Activated T-cell treated with anti-CD3 and anti-CD28 coated beads, Interleukin-2, amount 50 U/mL, for 72 hours (primary cell): ENCODE measurements at regions not wholly inside any gene's neighbourhood (a gene's known extent, or its start where the extent isn't known, plus 50 kb on each side); places are given as distances from the start of the nearest gene placed in this dataset.

ENCODE experiments used
- ATAC-seq, 2 donors: fragments of 150-1000 bp; cut with Tn5 transposase; replicated peaks in 1 of 2; 2 replicates each; pipeline ENCODE4 v1.10.0; 2021; ENCODE audit warnings: moderate library complexity in 2 of 2, mild to moderate bottlenecking in 1 of 2
- DNase-seq, 2 donors: peaks; one replicate each; pipeline ENCODE4 v3.0.0; 2021 to 2022; ENCODE audit warnings: mixed read lengths in 1 of 2
- H3K27ac Mint-ChIP-seq: one replicate; pipeline ENCODE4 v1.8.0; 2022; ENCODE audit warnings: mild to moderate bottlenecking, moderate library complexity, mixed read lengths
- H3K27me3 Mint-ChIP-seq: one replicate; pipeline ENCODE4 v1.8.0; 2022; ENCODE audit warnings: low read depth, mixed read lengths
- H3K36me3 Mint-ChIP-seq, 2 donors: one replicate each; pipeline ENCODE4 v1.8.0; 2022; ENCODE audit warnings: mixed read lengths in 2 of 2, mild to moderate bottlenecking in 1 of 2; ENCODE audit not compliant: insufficient read depth in 2 of 2
- H3K4me1 Mint-ChIP-seq: one replicate; pipeline ENCODE4 v1.8.0; 2022; ENCODE audit warnings: low read depth, mixed read lengths
- H3K4me3 Mint-ChIP-seq, 2 donors: one replicate each; pipeline ENCODE4 v1.8.0; 2022; ENCODE audit warnings: mild to moderate bottlenecking in 2 of 2, mixed read lengths in 2 of 2, moderate library complexity in 2 of 2
- H3K9me3 Mint-ChIP-seq, 2 donors: one replicate each; pipeline ENCODE4 v1.8.0; 2022; ENCODE audit warnings: mixed read lengths in 2 of 2

- ATAC-seq: no peak
Observed at GRCh38 chr1:194233069-194233468, 1046.7 kb upstream of the B3GALT2 start.

GRCh38 chr1:194230351-194231144 lies 1044.1 kb upstream of the B3GALT2 start:
- H3K9me3 Mint-ChIP-seq: no peaks in the 10 kb centered on the region
- DNase-seq (no peak), ATAC-seq (no peak)
- H3K4me1 Mint-ChIP-seq: peaks cover 11% of the 10 kb centered on the region
- H3K27ac Mint-ChIP-seq: no peak overlapping the region
- no peaks in the 10 kb centered on the region for H3K27me3 Mint-ChIP-seq
- H3K4me3 Mint-ChIP-seq: no peak overlapping the region
- no peaks in the 10 kb centered on the region for H3K36me3 Mint-ChIP-seq

More at GRCh38 chr1:194233069-194233468, 1046.7 kb upstream of the B3GALT2 start:
- no peaks in the 10 kb centered on the region for H3K36me3 Mint-ChIP-seq
- H3K27ac Mint-ChIP-seq: no peak overlapping the region
- no peaks in the 10 kb centered on the region for H3K27me3 Mint-ChIP-seq
- H3K4me1 Mint-ChIP-seq: no peaks in the 10 kb centered on the region
- no peaks in the 10 kb centered on the region for H3K9me3 Mint-ChIP-seq
- no peak for DNase-seq
- H3K4me3 Mint-ChIP-seq: no peak overlapping the region

- Mint-ChIP-seq H3K27ac (no peak overlapping the region), H3K36me3 (no peaks in the 10 kb centered on the region), H3K27me3 (no peaks in the 10 kb centered on the region), H3K4me1 (peaks cover 14% of the 10 kb centered on the region), H3K4me3 (no peak overlapping the region), H3K9me3 (no peaks in the 10 kb centered on the region)
- DNase-seq: no peak
- no peak for ATAC-seq
Observed at GRCh38 chr1:194228427-194228826, 1042.0 kb upstream of the B3GALT2 start.

- no peaks in the 10 kb centered on the region for H3K36me3 Mint-ChIP-seq
- no peaks in the 10 kb centered on the region for H3K27me3 Mint-ChIP-seq
- H3K9me3 Mint-ChIP-seq: peaks cover 0 to 1% of the 10 kb centered on the region in 2 donors
- no peak for DNase-seq
- H3K27ac Mint-ChIP-seq: no peak overlapping the region
- peaks cover 14% of the 10 kb centered on the region for H3K4me1 Mint-ChIP-seq
- H3K4me3 Mint-ChIP-seq: no peak overlapping the region
- no peak for ATAC-seq
Observed at GRCh38 chr1:194227161-194227560, 1040.7 kb upstream of the B3GALT2 start.

GRCh38 chr1:194225821-194226220 lies 1039.4 kb upstream of the B3GALT2 start:
- Mint-ChIP-seq H3K27ac (peak overlapping the region; percentile 46), H3K4me3 (peak overlapping the region in 1 of 2 donors; percentile 44), H3K4me1 (peaks cover 14% of the 10 kb centered on the region), H3K27me3 (no peaks in the 10 kb centered on the region), H3K9me3 (peaks cover 0 to 1% of the 10 kb centered on the region in 2 donors), H3K36me3 (no peaks in the 10 kb centered on the region)
- ATAC-seq (no peak), DNase-seq (no peak)

GRCh38 chr1:194223596-194223995 lies 1037.2 kb upstream of the B3GALT2 start:
- DNase-seq (no peak), ATAC-seq (no peak)
- Mint-ChIP-seq H3K4me1 (peaks cover 14% of the 10 kb centered on the region), H3K9me3 (peaks cover 0 to 1% of the 10 kb centered on the region in 2 donors), H3K27me3 (no peaks in the 10 kb centered on the region), H3K4me3 (no peak overlapping the region), H3K27ac (no peak overlapping the region), H3K36me3 (no peaks in the 10 kb centered on the region)

GRCh38 chr1:194215448-194215847 lies 1029.0 kb upstream of the B3GALT2 start:
- H3K27ac Mint-ChIP-seq: no peak overlapping the region
- ATAC-seq: no peak

GRCh38 chr1:194214735-194215134 lies 1028.3 kb upstream of the B3GALT2 start:
- H3K4me3 Mint-ChIP-seq: no peak overlapping the region
- no peaks in the 10 kb centered on the region for H3K4me1 Mint-ChIP-seq
- H3K27me3 Mint-ChIP-seq: no peaks in the 10 kb centered on the region
- no peak overlapping the region for H3K27ac Mint-ChIP-seq
- H3K36me3 Mint-ChIP-seq: no peaks in the 10 kb centered on the region
- ATAC-seq (no peak), DNase-seq (no peak)
- H3K9me3 Mint-ChIP-seq: no peaks in the 10 kb centered on the region

More at GRCh38 chr1:194215448-194215847, 1029.0 kb upstream of the B3GALT2 start:
- Mint-ChIP-seq H3K4me3 (no peak overlapping the region), H3K27me3 (no peaks in the 10 kb centered on the region), H3K4me1 (no peaks in the 10 kb centered on the region), H3K36me3 (no peaks in the 10 kb centered on the region), H3K9me3 (no peaks in the 10 kb centered on the region)
- no peak for DNase-seq

GRCh38 chr1:194209920-194210319 lies 1023.5 kb upstream of the B3GALT2 start:
- Mint-ChIP-seq H3K36me3 (no peaks in the 10 kb centered on the region), H3K4me3 (no peak overlapping the region), H3K9me3 (peaks cover 1 to 2% of the 10 kb centered on the region in 2 donors), H3K4me1 (no peaks in the 10 kb centered on the region), H3K27ac (no peak overlapping the region), H3K27me3 (no peaks in the 10 kb centered on the region)
- ATAC-seq (no peak), DNase-seq (no peak)

GRCh38 chr1:194208674-194209073 lies 1022.3 kb upstream of the B3GALT2 start:
- Mint-ChIP-seq H3K36me3 (no peaks in the 10 kb centered on the region), H3K27me3 (no peaks in the 10 kb centered on the region), H3K9me3 (peaks cover 1 to 2% of the 10 kb centered on the region in 2 donors), H3K4me1 (no peaks in the 10 kb centered on the region), H3K27ac (no peak overlapping the region), H3K4me3 (no peak overlapping the region)
- DNase-seq: no peak
- no peak for ATAC-seq

- Mint-ChIP-seq H3K36me3 (no peaks in the 10 kb centered on the region), H3K4me1 (no peaks in the 10 kb centered on the region), H3K27me3 (no peaks in the 10 kb centered on the region), H3K4me3 (no peak overlapping the region), H3K9me3 (peaks cover 0 to 2% of the 10 kb centered on the region in 2 donors), H3K27ac (no peak overlapping the region)
- ATAC-seq: no peak
- no peak for DNase-seq
Observed at GRCh38 chr1:194196562-194196961, 1010.1 kb upstream of the B3GALT2 start.

GRCh38 chr1:194194724-194195123 lies 1008.3 kb upstream of the B3GALT2 start:
- DNase-seq (no peak), ATAC-seq (no peak)
- H3K9me3 Mint-ChIP-seq: peaks cover 0 to 2% of the 10 kb centered on the region in 2 donors
- H3K27me3 Mint-ChIP-seq: no peaks in the 10 kb centered on the region
- no peaks in the 10 kb centered on the region for H3K4me1 Mint-ChIP-seq
- H3K4me3 Mint-ChIP-seq: no peak overlapping the region
- H3K36me3 Mint-ChIP-seq: no peaks in the 10 kb centered on the region
- peak overlapping the region; percentile 28 for H3K27ac Mint-ChIP-seq

- Mint-ChIP-seq H3K27me3 (no peaks in the 10 kb centered on the region), H3K36me3 (no peaks in the 10 kb centered on the region), H3K27ac (no peak overlapping the region), H3K4me1 (no peaks in the 10 kb centered on the region), H3K9me3 (peaks cover 0 to 3% of the 10 kb centered on the region in 2 donors), H3K4me3 (no peak overlapping the region)
- DNase-seq (no peak), ATAC-seq (no peak)
Observed at GRCh38 chr1:194184974-194185373, 998.6 kb upstream of the B3GALT2 start.

GRCh38 chr1:194184425-194184824 lies 998.0 kb upstream of the B3GALT2 start:
- Mint-ChIP-seq H3K36me3 (no peaks in the 10 kb centered on the region), H3K27me3 (no peaks in the 10 kb centered on the region), H3K27ac (no peak overlapping the region), H3K9me3 (peaks cover 0 to 3% of the 10 kb centered on the region in 2 donors), H3K4me1 (no peaks in the 10 kb centered on the region), H3K4me3 (no peak overlapping the region)
- ATAC-seq (no peak), DNase-seq (no peak)
